Caco-2 (cell line): ENCODE measurements at regions not wholly inside any gene's neighbourhood (a gene's known extent, or its start where the extent isn't known, plus 50 kb on each side); places are given as distances from the start of the nearest gene placed in this dataset.

Source experiments
- BruUV-seq: library from RNA; stranded (reverse); fragments of 400-500 nt; replicated peaks from 2 replicates; lab custom pipeline; 2021; lab: Mats Ljungman, UMichigan
- CTCF ChIA-PET: fragments of 300-600 bp; sonication (Branson Sonifier 250); formaldehyde crosslinking; loops from one replicate; lab custom pipeline; 2022; ENCODE audit warnings: antibody characterized with exemption; lab: Charles Lee
- POLR2A ChIA-PET: fragments of 300-600 bp; sonication (Branson Sonifier 250); formaldehyde crosslinking; loops from one replicate; lab custom pipeline; 2022; ENCODE audit warnings: antibody characterized with exemption; lab: Charles Lee
- DNase-seq, 2 experiments: peaks; one replicate each; pipeline versions ENCODE4 v3.0.0 to v3.0.0-alpha.2; 2020 to 2022
- H3K27me3 ChIP-seq: replicated peaks from 2 replicates; pipeline ENCODE4 v1.6.0; 2011; ENCODE audit warnings: low read length; ENCODE audit not compliant: control insufficient read depth, insufficient read depth
- H3K36me3 ChIP-seq: 2 replicates; pipeline ENCODE4 v1.5.1; 2011; ENCODE audit warnings: low read length; ENCODE audit not compliant: control insufficient read depth, insufficient read depth
- H3K4me1 ChIP-seq: fragments of 250-450 bp; sonication (Bioruptor Pico); 2 replicates; pipeline ENCODE4 v1.5.1; 2020; ENCODE audit warnings: mild to moderate bottlenecking
- H3K4me3 ChIP-seq: 2 replicates; pipeline ENCODE4 v1.5.1; 2011; ENCODE audit warnings: low read depth, mild to moderate bottlenecking, control low read depth, low read length
- H3K9me3 ChIP-seq: fragments of 250-450 bp; sonication (Bioruptor Pico); 2 replicates; pipeline ENCODE4 v1.5.1; 2020; ENCODE audit warnings: mild to moderate bottlenecking, moderate library complexity
- H3K27ac Mint-ChIP-seq: one replicate; pipeline ENCODE4 v1.8.0; 2022; ENCODE audit warnings: mixed read lengths; ENCODE audit not compliant: unreplicated experiment
- H3K27me3 Mint-ChIP-seq: one replicate; pipeline ENCODE4 v1.8.0; 2022; ENCODE audit warnings: mixed read lengths; ENCODE audit not compliant: insufficient read depth, unreplicated experiment
- H3K36me3 Mint-ChIP-seq: one replicate; pipeline ENCODE4 v1.8.0; 2022; ENCODE audit warnings: mild to moderate bottlenecking, mixed read lengths; ENCODE audit not compliant: insufficient read depth, unreplicated experiment
- H3K4me1 Mint-ChIP-seq: one replicate; pipeline ENCODE4 v1.8.0; 2022; ENCODE audit warnings: low read depth, mixed read lengths; ENCODE audit not compliant: unreplicated experiment
- H3K4me3 Mint-ChIP-seq: one replicate; pipeline ENCODE4 v1.8.0; 2022; ENCODE audit warnings: mild to moderate bottlenecking, moderate library complexity, mixed read lengths; ENCODE audit not compliant: unreplicated experiment
- H3K9me3 Mint-ChIP-seq: one replicate; pipeline ENCODE4 v1.8.0; 2022; ENCODE audit warnings: mixed read lengths; ENCODE audit not compliant: unreplicated experiment
- CTCF ChIP-seq, 2 experiments: fragments of 200-600 bp in 1 of 2; IDR thresholded peaks; 1 replicate in 1 of 2; 2 replicates in 1 of 2; pipeline versions ENCODE4 v1.5.1 to v1.8.0; 2011 to 2022; ENCODE audit warnings: antibody characterized with exemption in 1 of 2, control low read depth in 1 of 2, inconsistent platforms in 1 of 2, low read depth in 1 of 2, low read length in 1 of 2, mild to moderate bottlenecking in 1 of 2, moderate library complexity in 1 of 2; ENCODE audit not compliant: insufficient read depth in 1 of 2, severe bottlenecking in 1 of 2, unreplicated experiment in 1 of 2
- intact Hi-C: fragments of 100-400 bp; cut with micrococcal nuclease; formaldehyde crosslinking; loops from one replicate; pipeline ENCODE4 v1.10.0; 2022; ENCODE audit not compliant: unreplicated experiment

GRCh38 chr2:234328444-234328990 lies 168.4 kb downstream of the ARL4C start:
- H3K27me3 ChIP-seq, result no peaks in the 10 kb centered on the region
- ChIA-PET CTCF (no interaction called here), POLR2A (no interaction called here)
- Mint-ChIP-seq H3K9me3 (no peaks in the 10 kb centered on the region), H3K4me1 (peaks cover 13% of the 10 kb centered on the region), H3K27me3 (no peaks in the 10 kb centered on the region), H3K36me3 (peaks cover 4% of the 10 kb centered on the region), H3K4me3 (no peak overlapping the region), H3K27ac (no peak overlapping the region)
- H3K36me3 ChIP-seq, result no peaks in the 10 kb centered on the region
- intact Hi-C loops, result no loop called here
- TF ChIP-seq CTCF (IDR thresholded peaks at IDR 0.05; ENCODE audit: insufficient read depth in 1 of 2, low read depth in 1 of 2, low read length in 1 of 2, severe bottlenecking in 1 of 2, unreplicated experiment in 1 of 2), result no peak
- H3K9me3 ChIP-seq, result no peaks in the 10 kb centered on the region
- DNase-seq, result no peak
- no peaks in the 10 kb centered on the region; the same call in 1 of the 2 replicates for H3K4me1 ChIP-seq
- no peak overlapping the region for H3K4me3 ChIP-seq
- no TSS peak for BruUV-seq

GRCh38 chr2:234326694-234327093 lies 170.2 kb downstream of the ARL4C start:
- no TSS peak for BruUV-seq
- DNase-seq, result no peak
- Mint-ChIP-seq H3K27ac (no peak overlapping the region), H3K36me3 (no peaks in the 10 kb centered on the region), H3K4me3 (no peak overlapping the region), H3K9me3 (no peaks in the 10 kb centered on the region), H3K4me1 (no peaks in the 10 kb centered on the region), H3K27me3 (no peaks in the 10 kb centered on the region)
- ChIA-PET CTCF (interaction anchor here (0.7 kb wide), 1 partner anchor 79 kb away, joined by 7 read pairs; no protein-coding TSS in a partner anchor), POLR2A (no interaction called here)
- Histone ChIP-seq H3K27me3 (no peaks in the 10 kb centered on the region), H3K9me3 (no peaks in the 10 kb centered on the region), H3K4me1 (no peaks in the 10 kb centered on the region), H3K36me3 (no peaks in the 10 kb centered on the region), H3K4me3 (no peak overlapping the region)
- intact Hi-C loops, result no loop called here
- no peak for TF ChIP-seq CTCF (IDR thresholded peaks at IDR 0.05; ENCODE audit: insufficient read depth in 1 of 2, low read depth in 1 of 2, low read length in 1 of 2, severe bottlenecking in 1 of 2, unreplicated experiment in 1 of 2)

DNA sequence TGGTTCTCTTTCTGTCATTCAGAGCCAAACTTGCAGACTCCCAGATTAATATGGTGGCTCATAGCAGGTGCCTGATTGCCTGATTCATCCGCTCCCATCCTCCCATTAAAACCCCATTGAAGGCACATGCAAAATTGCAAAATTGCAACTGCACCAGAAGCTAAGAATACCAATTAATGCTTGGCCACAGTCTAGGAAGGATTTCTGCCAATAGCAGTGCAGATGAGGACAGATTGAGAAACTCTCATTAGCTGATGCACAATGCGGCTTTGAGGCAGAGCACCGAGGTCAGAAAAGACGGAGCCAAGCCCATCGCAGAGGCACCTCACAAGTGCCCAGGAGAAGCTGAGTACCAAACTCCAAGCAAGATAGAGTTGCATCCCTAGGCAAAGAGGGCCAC lies 172.8 kb downstream of the ARL4C start:
- Histone ChIP-seq H3K4me3 (no peak overlapping the region), H3K4me1 (no peaks in the 10 kb centered on the region), H3K27me3 (no peaks in the 10 kb centered on the region), H3K9me3 (no peaks in the 10 kb centered on the region), H3K36me3 (no peaks in the 10 kb centered on the region)
- H3K36me3 Mint-ChIP-seq, result no peaks in the 10 kb centered on the region
- no peaks in the 10 kb centered on the region for H3K27me3 Mint-ChIP-seq
- BruUV-seq, result no TSS peak
- no peak overlapping the region for H3K27ac Mint-ChIP-seq
- POLR2A ChIA-PET, result no interaction called here
- CTCF ChIA-PET, result no interaction called here
- no peaks in the 10 kb centered on the region for H3K9me3 Mint-ChIP-seq
- no peak overlapping the region for H3K4me3 Mint-ChIP-seq
- H3K4me1 Mint-ChIP-seq, result no peaks in the 10 kb centered on the region
- DNase-seq, result no peak
- intact Hi-C loops, result no loop called here
- no peak for TF ChIP-seq CTCF (IDR thresholded peaks at IDR 0.05; ENCODE audit: insufficient read depth in 1 of 2, low read depth in 1 of 2, low read length in 1 of 2, severe bottlenecking in 1 of 2, unreplicated experiment in 1 of 2)
